Transverse colon (tissue), 4 donors: ENCODE measurements at regions not wholly inside any gene's neighbourhood (a gene's known extent, or its start where the extent isn't known, plus 50 kb on each side); places are given as distances from the start of the nearest gene placed in this dataset.
"Not testable (repeated sequence)": the region's sequence is repeated elsewhere in the genome, so short reads cannot be mapped to it uniquely, and the experiment has no call there.

ENCODE experiments used
- POLR2AphosphoS5 ChIP-seq, 3 donors: sonication (generic); formaldehyde crosslinking; IDR thresholded peaks; one replicate each; pipeline ENCODE4 v1.6.1; 2016; ENCODE audit warnings: antibody characterized with exemption in 3 of 3
- TF ChIP-seq, protein P1 (sequence below), 5 experiments: fragments of 200-600 bp in 3 of 5; fragments of 450-650 bp in 2 of 5; sonication (generic) in 3 of 5; IDR thresholded peaks; 1 replicate in 2 of 5; 2 replicates in 3 of 5; pipeline ENCODE4 v1.5.1; 2016 to 2017; ENCODE audit warnings: antibody characterized with exemption in 5 of 5, inconsistent platforms in 3 of 5, mild to moderate bottlenecking in 2 of 5, moderate library complexity in 1 of 5

DNA sequence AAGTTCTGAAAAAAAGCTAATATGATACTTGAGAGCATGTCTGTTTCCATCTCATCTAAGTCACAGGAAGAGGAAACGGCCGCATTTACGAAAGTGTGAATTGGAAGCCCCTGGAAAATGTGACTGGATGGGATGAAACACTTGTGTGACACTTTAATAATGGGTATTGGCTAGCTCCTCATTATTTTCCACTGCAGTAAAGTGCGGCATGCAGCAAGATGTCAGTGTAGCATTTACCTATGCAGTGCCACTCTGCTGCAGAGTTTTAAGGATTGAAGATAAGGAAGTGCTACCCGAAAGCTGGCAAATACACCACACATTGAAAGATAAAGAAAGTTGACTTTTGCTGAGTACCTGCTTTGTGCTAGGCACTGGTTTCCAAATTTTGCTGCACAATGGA is 249.5 kb upstream of the FAM240B start:
- TF ChIP-seq, protein P1, sequence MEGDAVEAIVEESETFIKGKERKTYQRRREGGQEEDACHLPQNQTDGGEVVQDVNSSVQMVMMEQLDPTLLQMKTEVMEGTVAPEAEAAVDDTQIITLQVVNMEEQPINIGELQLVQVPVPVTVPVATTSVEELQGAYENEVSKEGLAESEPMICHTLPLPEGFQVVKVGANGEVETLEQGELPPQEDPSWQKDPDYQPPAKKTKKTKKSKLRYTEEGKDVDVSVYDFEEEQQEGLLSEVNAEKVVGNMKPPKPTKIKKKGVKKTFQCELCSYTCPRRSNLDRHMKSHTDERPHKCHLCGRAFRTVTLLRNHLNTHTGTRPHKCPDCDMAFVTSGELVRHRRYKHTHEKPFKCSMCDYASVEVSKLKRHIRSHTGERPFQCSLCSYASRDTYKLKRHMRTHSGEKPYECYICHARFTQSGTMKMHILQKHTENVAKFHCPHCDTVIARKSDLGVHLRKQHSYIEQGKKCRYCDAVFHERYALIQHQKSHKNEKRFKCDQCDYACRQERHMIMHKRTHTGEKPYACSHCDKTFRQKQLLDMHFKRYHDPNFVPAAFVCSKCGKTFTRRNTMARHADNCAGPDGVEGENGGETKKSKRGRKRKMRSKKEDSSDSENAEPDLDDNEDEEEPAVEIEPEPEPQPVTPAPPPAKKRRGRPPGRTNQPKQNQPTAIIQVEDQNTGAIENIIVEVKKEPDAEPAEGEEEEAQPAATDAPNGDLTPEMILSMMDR (IDR thresholded peaks at IDR 0.05): not testable (repeated sequence)
- TF ChIP-seq POLR2AphosphoS5 (IDR thresholded peaks at IDR 0.05): not testable (repeated sequence)
